GM23338 (cell line): ENCODE measurements at regions not wholly inside any gene's neighbourhood (a gene's known extent, or its start where the extent isn't known, plus 50 kb on each side); places are given as distances from the start of the nearest gene placed in this dataset.

Experiments
- ATAC-seq: fragments of 200-7000 bp; cut with Tn5 transposase; 3 replicates; pipeline ENCODE4 v1.9.1; 2020
- DNase-seq: peaks from one replicate; pipeline ENCODE4 v3.0.0-alpha.2; 2015; ENCODE audit warnings: low spot score
- H2AFZ ChIP-seq: fragments of 200-600 bp; sonication (generic); 2 replicates; pipeline ENCODE4 v1.8.0; 2016; ENCODE audit warnings: antibody characterized with exemption, mild to moderate bottlenecking, moderate library complexity
- H3F3A ChIP-seq: fragments of 200-600 bp; sonication (generic); replicated peaks from 2 replicates; pipeline ENCODE4 v1.8.0; 2017; ENCODE audit warnings: antibody characterized with exemption, mixed run types, low read depth
- H3K27ac ChIP-seq: fragments of 200-600 bp; sonication (generic); 2 replicates; pipeline ENCODE4 v1.6.1; 2016; ENCODE audit warnings: low read depth
- H3K27me3 ChIP-seq: fragments of 200-600 bp; sonication (generic); 2 replicates; pipeline ENCODE4 v1.8.0; 2016; ENCODE audit warnings: mild to moderate bottlenecking, mixed run types, moderate library complexity; ENCODE audit not compliant: insufficient read depth
- H3K36me3 ChIP-seq: fragments of 200-600 bp; sonication (generic); 2 replicates; pipeline ENCODE4 v1.8.0; 2016; ENCODE audit warnings: mild to moderate bottlenecking; ENCODE audit not compliant: insufficient read depth
- H3K4me1 ChIP-seq: fragments of 200-600 bp; sonication (generic); 2 replicates; pipeline ENCODE4 v1.8.0; 2016; ENCODE audit warnings: mild to moderate bottlenecking, moderate library complexity; ENCODE audit not compliant: insufficient read depth
- H3K4me2 ChIP-seq: fragments of 200-600 bp; sonication (generic); 2 replicates; pipeline ENCODE4 v1.7.1; 2017; ENCODE audit warnings: mixed run types
- H3K4me3 ChIP-seq: fragments of 200-600 bp; sonication (generic); 2 replicates; pipeline ENCODE4 v1.6.1; 2016; ENCODE audit warnings: mixed run types
- H3K79me2 ChIP-seq: fragments of 200-600 bp; sonication (generic); replicated peaks from 2 replicates; pipeline ENCODE4 v1.8.0; 2017; ENCODE audit warnings: mild to moderate bottlenecking; ENCODE audit not compliant: insufficient read depth
- H3K9me2 ChIP-seq: fragments of 200-600 bp; sonication (generic); 2 replicates; pipeline ENCODE4 v1.8.0; 2017; ENCODE audit not compliant: insufficient read depth
- H4K20me1 ChIP-seq: fragments of 200-600 bp; sonication (generic); replicated peaks from 2 replicates; pipeline ENCODE4 v1.8.0; 2017; ENCODE audit warnings: mild to moderate bottlenecking; ENCODE audit not compliant: insufficient read depth
- H3K27ac Mint-ChIP-seq: 2 replicates; pipeline ENCODE4 v1.8.0; 2020; ENCODE audit warnings: inconsistent platforms, mild to moderate bottlenecking, moderate library complexity, mixed read lengths
- H3K27me3 Mint-ChIP-seq: 3 replicates; pipeline ENCODE4 v1.8.0; 2022; ENCODE audit warnings: low read depth, mild to moderate bottlenecking, moderate library complexity, mixed read lengths, inconsistent platforms; ENCODE audit not compliant: insufficient read depth, poor library complexity
- H3K36me3 Mint-ChIP-seq: 3 replicates; pipeline ENCODE4 v1.8.0; 2021; ENCODE audit warnings: low read depth, mild to moderate bottlenecking, inconsistent platforms, moderate library complexity, mixed read lengths
- H3K4me1 Mint-ChIP-seq: 3 replicates; pipeline ENCODE4 v1.8.0; 2020; ENCODE audit warnings: mild to moderate bottlenecking, inconsistent platforms, mixed read lengths
- H3K4me3 Mint-ChIP-seq: 3 replicates; pipeline ENCODE4 v1.8.0; 2021; ENCODE audit warnings: moderate library complexity, mild to moderate bottlenecking, inconsistent platforms, mixed read lengths
- H3K9me3 Mint-ChIP-seq: 3 replicates; pipeline ENCODE4 v1.8.0; 2020; ENCODE audit warnings: moderate library complexity, mild to moderate bottlenecking, inconsistent platforms, mixed read lengths
- CREB1 ChIP-seq: fragments of 250-450 bp; sonication (Bioruptor Pico); IDR thresholded peaks from 2 replicates; pipeline ENCODE4 v1.5.0; 2020; ENCODE audit warnings: low read depth, mild to moderate bottlenecking, moderate library complexity
- CTCF ChIP-seq, 2 experiments: fragments of 200-600 bp in 1 of 2; sonication (generic) in 1 of 2; conservative IDR thresholded peaks; 2 replicates each; pipeline versions ENCODE4 v1.5.1 to v1.6.1; 2016 to 2017; ENCODE audit warnings: antibody characterized with exemption in 2 of 2, low read depth in 2 of 2, mild to moderate bottlenecking in 2 of 2, moderate library complexity in 1 of 2
- ETS1 ChIP-seq: IDR thresholded peaks from 2 replicates; pipeline ENCODE4 v1.6.1; 2016; ENCODE audit warnings: antibody characterized with exemption
- EZH2 ChIP-seq: fragments of 200-600 bp; sonication (generic); IDR thresholded peaks from one replicate; pipeline ENCODE4 v1.8.0; 2017; ENCODE audit warnings: antibody characterized with exemption, mild to moderate bottlenecking, low read depth; ENCODE audit not compliant: unreplicated experiment
- EZH2phosphoT487 ChIP-seq: fragments of 200-600 bp; sonication (generic); IDR thresholded peaks from one replicate; pipeline ENCODE4 v1.8.1; 2018; ENCODE audit warnings: antibody characterized with exemption; ENCODE audit not compliant: unreplicated experiment
- JUNB ChIP-seq: IDR thresholded peaks from one replicate; pipeline ENCODE4 v1.6.1; 2016; ENCODE audit warnings: antibody characterized with exemption; ENCODE audit not compliant: unreplicated experiment
- NANOG ChIP-seq: IDR thresholded peaks from 2 replicates; pipeline ENCODE4 v1.6.1; 2016; ENCODE audit warnings: antibody characterized with exemption, borderline replicate concordance
- POLR2AphosphoS5 ChIP-seq: IDR thresholded peaks from 2 replicates; pipeline ENCODE4 v1.6.1; 2016; ENCODE audit warnings: antibody characterized with exemption, low read depth
- REST ChIP-seq: IDR thresholded peaks from one replicate; pipeline ENCODE4 v1.6.1; 2018; ENCODE audit warnings: antibody characterized with exemption; ENCODE audit not compliant: unreplicated experiment
- STAT1 ChIP-seq: IDR thresholded peaks from one replicate; pipeline ENCODE4 v1.6.1; 2016; ENCODE audit warnings: antibody characterized with exemption; ENCODE audit not compliant: unreplicated experiment
- ZNF114 ChIP-seq: fragments of 250-450 bp; sonication (Bioruptor Pico); IDR thresholded peaks from 2 replicates; pipeline ENCODE4 v1.5.0; 2020; ENCODE audit warnings: mild to moderate bottlenecking, moderate library complexity
- ZNF331 ChIP-seq: fragments of 250-450 bp; sonication (Bioruptor Pico); IDR thresholded peaks from 2 replicates; pipeline ENCODE4 v1.5.0; 2020; ENCODE audit warnings: low read depth, mild to moderate bottlenecking, moderate library complexity
- ZNF462 ChIP-seq: fragments of 250-450 bp; sonication (Bioruptor Pico); IDR thresholded peaks from 2 replicates; pipeline ENCODE4 v1.5.0; 2020; ENCODE audit warnings: mild to moderate bottlenecking, moderate library complexity

GRCh38 chrX:45840411-45840950 is 639.8 kb upstream of the DIPK2B start:
- no peak for TF ChIP-seq CREB1 (CRISPR knock-in tag)
- no peak for TF ChIP-seq EZH2
- no peak for TF ChIP-seq CTCF (conservative IDR thresholded peaks at IDR 0.05; ENCODE audit: low read depth in 2 of 2)
- no peak for TF ChIP-seq JUNB
- no peak for TF ChIP-seq POLR2AphosphoS5
- TF ChIP-seq NANOG = no peak
- no peak for TF ChIP-seq REST
- no peak for TF ChIP-seq ZNF462 (CRISPR knock-in tag)
- TF ChIP-seq ZNF331 (CRISPR knock-in tag) = no peak
- no peak for TF ChIP-seq STAT1
- no peak for TF ChIP-seq ZNF114 (CRISPR knock-in tag)
- no peak for TF ChIP-seq ETS1
- no peak for TF ChIP-seq EZH2phosphoT487
- H2AFZ ChIP-seq = no peak overlapping the region
- no peak for ATAC-seq
- H3K4me3 Mint-ChIP-seq = no peak overlapping the region
- peaks cover 2% of the 10 kb centered on the region; the same call in 2 of the 3 replicates for H3K9me3 Mint-ChIP-seq
- H3K4me1 ChIP-seq = no peaks in the 10 kb centered on the region; the same call in 1 of the 2 replicates
- H3K36me3 ChIP-seq = peaks cover 6% of the 10 kb centered on the region
- H3F3A ChIP-seq = no peaks in the 10 kb centered on the region
- H3K27ac Mint-ChIP-seq = no peak overlapping the region
- peaks cover 100% of the 10 kb centered on the region for H3K79me2 ChIP-seq
- no peak overlapping the region for H3K4me2 ChIP-seq
- no peak overlapping the region for H3K4me3 ChIP-seq
- H3K27me3 ChIP-seq = no peaks in the 10 kb centered on the region
- peaks cover 78% of the 10 kb centered on the region for H3K36me3 Mint-ChIP-seq
- H3K4me1 Mint-ChIP-seq = peaks cover 27% of the 10 kb centered on the region
- peaks cover 2% of the 10 kb centered on the region for H3K27me3 Mint-ChIP-seq
- H3K9me2 ChIP-seq = no peaks in the 10 kb centered on the region
- DNase-seq = no peak
- 0 out of 2 replicates have a peak overlapping the region, but pooled peaks have one; percentile 39 for H3K27ac ChIP-seq
- peaks cover 17% of the 10 kb centered on the region for H4K20me1 ChIP-seq
